GM19452 (cell line): ENCODE measurements at regions not wholly inside any gene's neighbourhood (a gene's known extent, or its start where the extent isn't known, plus 50 kb on each side); places are given as distances from the start of the nearest gene placed in this dataset.

Experiments
- ATAC-seq: cut with Tn5 transposase; IDR thresholded peaks from one replicate; pipeline ENCODE4 v1.9.1; 2021; ENCODE audit not compliant: unreplicated experiment

DNA sequence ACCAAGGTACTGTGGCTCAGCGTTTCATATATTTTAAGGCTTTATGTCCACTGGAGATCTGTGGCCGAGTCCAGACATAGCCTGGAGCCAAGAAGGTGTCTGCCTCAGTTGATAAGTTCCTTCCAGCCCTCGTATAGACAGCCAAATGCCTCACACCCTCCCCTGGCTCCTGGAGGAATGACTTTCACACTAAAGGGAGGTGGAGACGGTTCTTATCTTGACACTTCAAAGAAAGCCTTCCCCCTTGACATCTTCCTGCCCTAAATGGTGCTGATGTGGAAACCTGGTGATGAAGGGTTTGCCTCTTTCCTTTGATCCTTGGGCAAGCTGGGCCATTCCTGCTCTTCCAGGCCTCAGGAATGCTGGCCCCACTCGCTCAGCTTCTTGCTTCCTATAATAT lies 474.8 kb upstream of the TBX3 start:
- no peak for ATAC-seq

GRCh38 chr12:115155665-115156645 lies 472.0 kb upstream of the TBX3 start:
- ATAC-seq = no peak

DNA sequence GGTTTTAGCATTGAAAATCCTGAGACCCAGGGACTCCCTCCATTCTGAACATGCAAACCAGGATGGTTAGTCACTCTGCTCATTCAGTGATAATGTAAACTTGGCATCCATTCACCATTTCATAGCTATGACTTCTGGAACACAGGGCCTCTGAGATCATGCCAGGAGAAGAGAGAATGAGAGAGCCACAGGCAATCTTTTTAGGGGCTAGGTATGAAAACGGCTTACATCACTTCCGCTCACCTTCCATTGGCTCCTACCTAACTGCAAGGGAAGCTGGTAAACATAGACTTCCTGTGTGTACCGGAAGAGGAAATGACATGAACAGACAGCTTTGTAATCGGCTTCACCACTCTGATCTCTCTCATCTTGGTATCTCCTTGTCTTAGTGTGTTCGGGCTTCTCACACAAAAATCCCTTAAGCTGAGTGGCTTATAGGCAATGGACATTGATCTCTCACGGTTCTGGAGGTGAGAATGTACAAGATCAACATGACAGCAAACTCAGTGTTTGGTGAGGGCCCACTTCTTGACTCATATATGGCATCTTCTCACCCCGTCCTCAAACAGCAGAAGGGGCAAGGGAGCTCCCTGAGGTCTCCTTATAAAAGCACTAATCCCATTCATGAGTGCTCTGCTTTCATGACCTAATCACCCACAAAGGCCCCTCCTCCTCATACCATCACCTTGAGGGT lies 465.9 kb upstream of the TBX3 start:
- no peak for ATAC-seq

DNA sequence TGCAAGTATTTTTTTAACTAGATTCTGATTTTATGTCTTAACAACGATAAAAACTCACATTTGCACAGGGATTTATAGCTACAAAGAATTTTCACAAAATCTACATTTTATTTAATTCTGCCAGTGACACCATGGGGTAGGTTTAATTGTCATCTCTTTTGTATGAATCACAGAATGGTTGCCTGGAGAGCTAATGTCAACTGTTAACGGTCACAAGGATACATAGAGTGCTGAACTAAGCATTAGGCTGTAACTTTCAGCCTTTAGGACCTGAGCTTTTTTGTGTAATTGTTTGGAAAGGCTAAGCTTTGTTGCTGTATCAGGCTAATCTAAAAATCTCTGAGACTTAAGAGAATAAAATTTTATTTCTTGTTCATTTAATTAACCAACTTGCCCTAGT lies 465.3 kb upstream of the TBX3 start:
- ATAC-seq = no peak

- ATAC-seq = no peak
These were observed 463.9 kb upstream of the TBX3 start for GRCh38 chr12:115147916-115148315.

- ATAC-seq = no peak
These were observed 462.5 kb upstream of the TBX3 start for GRCh38 chr12:115146453-115146852.

- ATAC-seq = no peak
These were observed 460.4 kb upstream of the TBX3 start for GRCh38 chr12:115144425-115144824.

- no peak for ATAC-seq
These were observed 457.1 kb upstream of the TBX3 start for GRCh38 chr12:115140981-115141655.

GRCh38 chr12:115137812-115138521 lies 454.0 kb upstream of the TBX3 start:
- no peak for ATAC-seq

- ATAC-seq = no peak
These were observed 451.8 kb upstream of the TBX3 start for GRCh38 chr12:115135800-115136211.

GRCh38 chr12:115134298-115134697 lies 450.3 kb upstream of the TBX3 start:
- ATAC-seq = no peak

DNA sequence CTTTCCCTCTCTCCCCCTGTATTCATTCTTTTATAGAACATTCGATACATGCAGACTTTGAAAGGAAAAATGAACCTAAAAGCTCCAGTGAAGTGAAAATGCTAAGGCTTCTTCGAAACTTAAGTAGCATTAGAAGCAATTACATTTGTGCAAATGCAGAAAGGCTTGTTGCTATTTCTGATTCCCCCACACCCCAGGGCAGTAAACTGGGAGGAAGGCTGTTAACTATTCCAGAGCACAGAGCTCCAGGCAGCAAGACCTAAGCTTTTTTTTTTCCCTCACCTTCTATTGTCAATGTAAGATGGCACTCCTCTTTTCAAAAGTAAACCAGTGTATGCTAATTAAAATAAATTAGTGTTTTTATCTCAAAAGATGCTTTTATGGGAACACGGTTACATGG lies 448.9 kb upstream of the TBX3 start:
- no peak for ATAC-seq

DNA sequence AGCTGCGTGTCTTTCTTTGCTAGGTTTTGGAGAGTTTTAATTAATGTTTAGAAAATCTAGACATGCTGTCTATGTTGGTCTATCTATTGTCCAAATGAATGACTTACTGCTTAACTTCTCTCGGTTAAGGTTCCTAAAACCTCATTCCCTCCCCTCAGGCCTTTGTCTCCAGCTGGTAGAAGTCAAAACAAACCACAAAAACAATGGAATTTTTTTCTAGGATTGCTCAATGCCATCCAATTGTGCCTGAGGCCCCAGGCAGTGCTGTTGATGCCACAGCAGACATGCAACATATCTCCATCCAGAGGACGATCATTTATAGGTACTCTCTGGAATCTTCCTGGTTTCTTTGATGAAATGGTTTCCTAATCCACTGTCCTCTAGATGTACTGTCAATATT lies 448.2 kb upstream of the TBX3 start:
- ATAC-seq = no peak

GRCh38 chr12:115129727-115130126 lies 445.8 kb upstream of the TBX3 start:
- ATAC-seq = no peak

GRCh38 chr12:115121053-115121452 lies 437.1 kb upstream of the TBX3 start:
- no peak for ATAC-seq

- no peak for ATAC-seq
These were observed 434.3 kb upstream of the TBX3 start for GRCh38 chr12:115118177-115118724.

DNA sequence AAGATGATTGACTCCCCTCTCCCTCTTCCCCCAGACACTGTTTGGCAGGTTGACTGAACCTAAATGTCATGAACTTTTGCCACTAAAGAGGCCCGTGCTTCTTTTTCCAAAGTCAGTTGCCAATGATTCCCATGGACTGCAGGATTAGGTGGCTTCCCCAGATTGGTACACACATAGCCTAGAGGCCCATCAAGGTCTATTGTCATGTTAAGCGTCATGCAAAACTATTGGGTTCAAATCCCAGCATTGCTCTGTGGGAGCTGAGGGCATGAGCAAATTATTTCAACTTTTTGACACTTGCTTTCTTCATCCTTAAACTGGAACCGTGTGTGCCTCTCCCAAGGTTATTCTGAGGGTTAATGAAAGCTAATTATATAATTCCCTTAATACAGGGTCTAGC lies 430.2 kb upstream of the TBX3 start:
- ATAC-seq = no peak

DNA sequence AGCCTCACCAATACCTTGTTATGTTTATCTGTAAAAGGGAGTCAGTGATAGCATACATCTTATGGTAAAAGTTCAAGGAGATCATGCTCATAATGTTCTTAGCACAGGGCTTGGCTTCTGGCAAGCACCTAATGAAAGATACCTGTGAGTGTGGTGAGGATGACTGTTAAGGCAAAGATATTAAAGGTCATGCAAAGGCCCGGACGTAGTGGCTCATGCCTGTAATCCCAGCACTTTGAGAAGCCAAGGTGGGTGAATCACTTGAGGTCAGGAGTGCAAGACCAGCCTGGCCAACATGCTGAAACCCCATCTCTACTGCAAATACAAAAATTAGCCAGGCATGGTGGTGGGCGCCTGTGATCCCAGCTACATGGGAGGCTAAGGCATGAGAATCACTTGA lies 425.9 kb upstream of the TBX3 start:
- ATAC-seq = no peak

DNA sequence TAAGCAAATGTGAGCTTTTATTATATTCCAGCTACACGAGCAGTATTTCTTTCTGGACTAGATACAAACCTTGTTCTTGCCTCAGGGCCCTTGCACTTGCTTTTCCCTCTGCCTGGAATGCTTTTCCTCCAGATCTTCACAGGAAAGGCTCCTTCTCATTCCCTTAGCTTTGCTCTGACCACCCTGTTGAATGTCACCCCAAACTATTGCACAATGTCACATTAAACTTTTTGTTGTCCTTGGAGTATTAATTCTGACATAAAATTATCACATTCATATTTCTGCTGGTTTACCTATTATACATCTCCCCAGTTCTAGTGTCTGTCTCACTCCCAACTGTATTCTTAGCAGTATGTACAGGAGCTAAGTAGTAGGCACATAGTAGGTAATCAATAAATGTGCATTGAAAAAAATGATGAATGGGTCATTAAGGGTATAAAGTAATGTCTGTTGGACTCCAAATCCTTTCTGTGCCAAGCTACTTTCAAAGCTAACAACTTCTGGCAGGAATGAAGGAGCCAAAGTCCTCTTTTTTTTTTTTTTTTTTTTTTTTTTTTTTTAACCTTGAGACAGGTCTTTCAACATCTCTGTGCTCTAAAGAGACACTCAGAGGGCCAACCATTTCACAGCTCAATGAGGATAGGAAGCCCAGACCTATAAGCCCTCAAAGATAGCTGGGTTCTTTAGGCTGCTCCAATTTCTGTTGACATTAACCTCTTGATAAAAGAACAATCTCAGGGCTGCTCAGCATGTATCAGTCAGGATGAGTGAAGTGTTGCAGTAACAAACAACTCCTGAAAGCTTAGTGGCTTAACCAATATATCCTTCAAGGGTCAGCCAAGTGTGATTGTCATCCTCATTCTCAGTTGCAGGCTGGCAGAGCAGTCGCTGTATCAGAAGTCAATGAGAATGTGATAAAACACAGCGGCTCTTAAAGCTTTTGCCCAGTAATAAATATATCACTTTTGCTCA lies 424.4 kb upstream of the TBX3 start:
- no peak for ATAC-seq
